ENCODE measurements at regions not wholly inside any gene's neighbourhood (a gene's known extent, or its start where the extent isn't known, plus 50 kb on each side); places are given as distances from the start of the nearest gene placed in this dataset.
"Not testable (repeated sequence)": the region's sequence is repeated elsewhere in the genome, so short reads cannot be mapped to it uniquely, and the experiment has no call there.

GRCh38 chr22:49453771-49454170 lies 373.9 kb downstream of the BRD1 start:
- WGBS, 4 donors, result 72 to 83% (median 78%) methylated on average over 14 to 15 of the region's 15 CpGs
- intact Hi-C loops (cut with DNase I), result no loop called here
- ATAC-seq (no peak), DNase-seq (no peak)
- TF ChIP-seq CTCF (IDR thresholded peaks at IDR 0.05) (no peak), POLR2A (IDR thresholded peaks at IDR 0.05) (no peak)
- Histone ChIP-seq H3K27me3 (peaks cover 5 to 57% (median 16%) of the 10 kb centered on the region in 9 donors), H3K9me3 (no peaks in the 10 kb centered on the region), H3K27ac (no peak overlapping the region), H3K4me3 (no peak overlapping the region), H3K4me1 (no peaks in the 10 kb centered on the region), H3K36me3 (no peaks in the 10 kb centered on the region)

DNA sequence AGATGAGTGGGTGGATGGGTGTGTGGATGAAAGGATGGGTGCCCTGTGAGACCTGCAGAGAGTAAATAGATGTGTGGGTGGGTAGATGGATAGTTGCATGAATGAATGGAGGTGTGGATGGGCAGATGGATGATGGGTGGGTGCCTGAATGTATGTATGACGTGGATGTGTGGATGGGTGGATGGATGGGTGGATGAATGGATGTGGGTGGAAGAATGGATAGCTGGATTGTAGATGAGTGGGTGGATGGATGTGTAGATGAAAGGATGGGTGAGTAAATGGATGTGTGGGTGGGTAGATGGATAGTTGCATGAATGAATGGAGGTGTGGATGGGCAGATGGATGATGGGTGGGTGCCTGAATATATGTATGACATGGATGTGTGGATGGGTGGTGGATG lies 374.7 kb downstream of the BRD1 start:
- intact Hi-C loops (cut with DNase I); H3K27ac ChIP-seq; ATAC-seq; H3K36me3 ChIP-seq; DNase-seq; H3K4me3 ChIP-seq; H3K4me1 ChIP-seq; H3K9me3 ChIP-seq: not testable (repeated sequence)
- peaks cover 6 to 57% (median 24%) of the 10 kb centered on the region in 9 donors for H3K27me3 ChIP-seq
- WGBS, 4 donors, result 72 to 90% (median 81%) methylated on average over 1 of the region's 1 CpG

DNA sequence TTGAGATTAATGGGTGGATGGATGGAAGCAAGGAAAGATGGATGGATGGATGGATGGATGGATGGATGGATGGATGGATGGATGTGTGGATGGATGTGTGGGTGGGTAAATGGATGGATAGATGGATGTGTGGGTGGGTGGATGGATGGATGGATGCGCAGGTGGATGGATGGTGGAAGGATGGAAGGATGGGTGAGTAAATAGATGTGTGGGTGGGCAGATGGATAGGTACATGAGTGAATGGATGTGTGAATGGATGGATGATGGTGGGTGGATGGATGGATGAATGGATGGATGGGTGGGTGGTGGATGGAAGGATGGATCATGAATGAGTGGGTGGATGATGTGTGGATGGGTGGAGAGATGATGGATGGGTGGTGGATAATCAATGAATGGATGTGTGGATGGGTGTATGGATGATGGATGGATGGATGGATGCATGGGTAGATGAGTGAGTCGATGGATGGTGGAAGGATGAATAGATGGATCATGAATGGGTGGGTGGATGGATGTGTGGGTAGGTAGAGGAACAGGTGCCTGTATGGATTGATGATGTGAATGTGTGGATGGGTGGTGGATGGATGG lies 375.2 kb downstream of the BRD1 start:
- Histone ChIP-seq H3K36me3 (no peaks in the 10 kb centered on the region), H3K4me1 (no peaks in the 10 kb centered on the region), H3K27ac (no peak overlapping the region), H3K9me3 (no peaks in the 10 kb centered on the region), H3K27me3 (peaks cover 9 to 59% (median 29%) of the 10 kb centered on the region in 9 donors), H3K4me3 (no peak overlapping the region)
- TF ChIP-seq CTCF (IDR thresholded peaks at IDR 0.05) (no peak), POLR2A (IDR thresholded peaks at IDR 0.05) (no peak)
- no peak for DNase-seq
- ATAC-seq, result no peak
- WGBS, 4 donors, result 91 to 95% (median 92%) methylated on average over 2 of the region's 2 CpGs
- intact Hi-C loops (cut with DNase I), result no loop called here

DNA sequence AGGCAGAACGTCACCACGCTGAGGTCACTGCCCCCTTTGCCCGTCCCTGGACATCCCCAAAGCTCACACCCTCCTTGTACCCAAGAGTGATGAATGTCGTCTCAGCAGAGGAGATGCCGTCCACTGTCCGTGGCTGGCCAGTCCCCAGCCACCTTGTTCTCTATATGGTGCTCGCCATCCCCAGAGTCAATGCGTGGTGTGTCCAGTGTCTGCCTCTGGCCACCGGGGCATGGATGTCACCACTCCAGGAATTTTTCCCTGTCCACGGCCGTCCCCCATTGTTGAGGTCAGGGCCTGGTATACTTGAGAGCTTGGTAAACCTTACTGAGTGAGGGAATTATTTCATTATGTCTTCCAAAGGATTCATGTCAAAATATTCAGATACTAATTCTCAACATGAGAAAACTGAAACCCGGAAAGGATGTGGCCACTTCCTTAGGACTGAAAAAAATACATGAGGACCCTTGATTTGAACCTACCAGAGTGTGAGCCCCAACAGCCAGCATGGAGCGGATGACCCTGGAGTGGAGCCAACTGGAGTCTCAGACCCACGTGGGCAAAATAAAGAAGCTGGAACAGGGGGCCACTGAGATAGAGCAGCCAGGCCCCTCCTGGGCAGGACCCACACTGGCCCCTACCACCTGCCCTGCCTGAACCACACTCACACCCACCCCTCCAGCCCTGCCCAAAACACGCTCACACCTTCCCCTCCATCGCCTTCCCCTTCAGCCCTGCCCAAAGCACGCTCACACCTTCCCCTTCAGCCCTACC lies 376.4 kb downstream of the BRD1 start:
- TF ChIP-seq POLR2A (IDR thresholded peaks at IDR 0.05) (no peak), CTCF (IDR thresholded peaks at IDR 0.05) (no peak)
- Histone ChIP-seq H3K4me3 (no peak overlapping the region), H3K27me3 (peaks cover 10 to 67% (median 31%) of the 10 kb centered on the region in 9 donors), H3K27ac (no peak overlapping the region), H3K9me3 (no peaks in the 10 kb centered on the region), H3K36me3 (no peaks in the 10 kb centered on the region), H3K4me1 (no peaks in the 10 kb centered on the region)
- WGBS, 4 donors, result 51 to 60% (median 54%) methylated on average over 17 of the region's 17 CpGs
- intact Hi-C loops (cut with DNase I), result no loop called here
- DNase-seq (no peak), ATAC-seq (no peak)

Measured in heart left ventricle (tissue), 16 donors.